Cardiac muscle cell (in vitro differentiated cells and primary cell): ENCODE measurements at regions not wholly inside any gene's neighbourhood (a gene's known extent, or its start where the extent isn't known, plus 50 kb on each side); places are given as distances from the start of the nearest gene placed in this dataset.

Experiments
- DNase-seq, 2 donors: peaks; one replicate each; pipeline versions ENCODE4 v3.0.0 to v3.0.0-alpha.2; 2010 to 2017; ENCODE audit warnings: low read depth in 1 of 2, low spot score in 1 of 2
- H3K27ac ChIP-seq: fragments of 200-600 bp; sonication (generic); 2 replicates; pipeline ENCODE4 v1.5.1; 2016
- H3K27me3 ChIP-seq: fragments of 200-600 bp; sonication (generic); 2 replicates; pipeline ENCODE4 v1.6.0; 2016; ENCODE audit warnings: control low read depth
- H3K36me3 ChIP-seq: fragments of 200-600 bp; sonication (generic); 2 replicates; pipeline ENCODE4 v1.5.1; 2016; ENCODE audit warnings: control low read depth
- H3K4me1 ChIP-seq: fragments of 200-600 bp; sonication (generic); 2 replicates; pipeline ENCODE4 v1.8.1; 2017; ENCODE audit warnings: low read depth, mild to moderate bottlenecking, mixed run types
- H3K4me3 ChIP-seq: fragments of 200-600 bp; sonication (generic); 2 replicates; pipeline ENCODE4 v1.5.1; 2016; ENCODE audit warnings: mild to moderate bottlenecking
- H3K9me3 ChIP-seq: fragments of 200-600 bp; sonication (generic); 2 replicates; pipeline ENCODE4 v1.5.1; 2017; ENCODE audit warnings: low read depth, mild to moderate bottlenecking, control low read depth
- CTCF ChIP-seq: IDR thresholded peaks from 2 replicates; pipeline ENCODE4 v1.5.1; 2012; ENCODE audit warnings: low read depth, mild to moderate bottlenecking, low read length

- no peak for DNase-seq
- peaks cover 3% of the 10 kb centered on the region for H3K27me3 ChIP-seq
- no peaks in the 10 kb centered on the region for H3K9me3 ChIP-seq
- no peak overlapping the region for H3K27ac ChIP-seq
- H3K4me1 ChIP-seq = no peaks in the 10 kb centered on the region
- no peak for TF ChIP-seq CTCF
- H3K36me3 ChIP-seq = no peaks in the 10 kb centered on the region
- no peak overlapping the region for H3K4me3 ChIP-seq
These were observed 154.6 kb downstream of the HIPK3 start for GRCh38 chr11:33411751-33412150.

DNA sequence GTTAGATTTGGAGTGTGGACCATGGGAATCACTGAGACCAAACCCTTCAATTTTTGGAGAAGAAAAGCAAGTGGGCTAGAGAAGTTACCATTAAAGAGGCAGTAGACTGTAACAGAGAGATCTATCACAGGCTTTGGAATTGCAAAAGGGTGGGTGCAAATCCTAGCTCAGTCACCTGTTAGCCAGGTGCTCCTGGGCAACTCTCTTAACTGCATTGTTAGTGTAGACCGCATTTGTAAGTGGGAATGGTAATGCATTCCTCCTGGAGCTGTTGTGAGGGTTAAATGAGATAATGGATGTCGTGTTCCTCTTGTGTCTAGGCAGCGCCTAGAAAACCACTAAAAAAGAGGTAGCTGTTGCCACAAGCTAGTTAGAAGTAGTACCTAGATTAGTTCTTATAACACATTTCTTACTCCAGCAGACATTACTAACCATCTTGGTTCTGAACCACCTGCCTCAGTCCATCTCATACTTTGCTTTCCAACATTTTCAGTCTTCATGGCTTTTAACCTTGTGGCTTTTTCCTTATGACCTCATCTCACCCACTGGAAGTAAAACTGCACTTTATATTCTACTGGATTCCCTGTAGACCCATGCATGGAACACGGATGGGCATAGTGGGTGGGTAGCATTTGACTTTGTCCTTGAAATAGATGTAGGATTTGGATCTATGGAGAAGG lies 153.0 kb downstream of the HIPK3 start:
- H3K36me3 ChIP-seq = no peaks in the 10 kb centered on the region
- DNase-seq = no peak
- H3K4me1 ChIP-seq = no peaks in the 10 kb centered on the region
- peaks cover 3% of the 10 kb centered on the region for H3K27me3 ChIP-seq
- TF ChIP-seq CTCF = no peak
- H3K4me3 ChIP-seq = no peak overlapping the region
- no peaks in the 10 kb centered on the region for H3K9me3 ChIP-seq
- no peak overlapping the region for H3K27ac ChIP-seq
